ENCODE measurements at regions not wholly inside any gene's neighbourhood (a gene's known extent, or its start where the extent isn't known, plus 50 kb on each side); places are given as distances from the start of the nearest gene placed in this dataset.

- Histone ChIP-seq H3K27me3 (ENCODE audit: control insufficient read depth in 5 of 5, insufficient read depth in 4 of 5, low read length in 5 of 5) (no peaks in the 10 kb centered on the region), H3K36me3 (ENCODE audit: control insufficient read depth in 5 of 5, insufficient read depth in 5 of 5, low read length in 5 of 5) (no peaks in the 10 kb centered on the region), H3K4me3 (ENCODE audit: low read depth in 1 of 5, low read length in 5 of 5) (no peak overlapping the region), H3K4me1 (ENCODE audit: control insufficient read depth in 5 of 5, insufficient read depth in 5 of 5, low read length in 5 of 5) (peaks cover 0 to 14% (median 4%) of the 10 kb centered on the region in 5 donors), H3K9ac (ENCODE audit: low read length in 5 of 5) (no peak overlapping the region), H3K27ac (ENCODE audit: low read depth, low read length) (no peak overlapping the region), H3K9me3 (ENCODE audit: control insufficient read depth in 5 of 5, low read length in 5 of 5) (peaks cover 0 to 5% (median 3%) of the 10 kb centered on the region in 5 donors)
Observed at GRCh38 chr16:79501446-79501845, 99.1 kb downstream of the MAF start.

- peaks cover 0 to 8% (median 3%) of the 10 kb centered on the region in 5 donors for H3K9me3 ChIP-seq (ENCODE audit: control insufficient read depth in 5 of 5, low read length in 5 of 5)
- H3K4me1 ChIP-seq (ENCODE audit: control insufficient read depth in 5 of 5, insufficient read depth in 5 of 5, low read length in 5 of 5), result peaks cover 0 to 13% (median 4%) of the 10 kb centered on the region in 5 donors
- no peak overlapping the region for H3K4me3 ChIP-seq (ENCODE audit: low read depth in 1 of 5, low read length in 5 of 5)
- no peak overlapping the region for H3K27ac ChIP-seq (ENCODE audit: low read depth, low read length)
- no peaks in the 10 kb centered on the region for H3K27me3 ChIP-seq (ENCODE audit: control insufficient read depth in 5 of 5, insufficient read depth in 4 of 5, low read length in 5 of 5)
- H3K9ac ChIP-seq (ENCODE audit: low read length in 5 of 5), result no peak overlapping the region
- no peaks in the 10 kb centered on the region for H3K36me3 ChIP-seq (ENCODE audit: control insufficient read depth in 5 of 5, insufficient read depth in 5 of 5, low read length in 5 of 5)
Observed at GRCh38 chr16:79500866-79501265, 99.7 kb downstream of the MAF start.

GRCh38 chr16:79500286-79500685, 100.3 kb downstream of the MAF start:
- H3K4me1 ChIP-seq (ENCODE audit: control insufficient read depth in 5 of 5, insufficient read depth in 5 of 5, low read length in 5 of 5), result peaks cover 0 to 7% (median 3%) of the 10 kb centered on the region in 5 donors
- H3K27me3 ChIP-seq (ENCODE audit: control insufficient read depth in 5 of 5, insufficient read depth in 4 of 5, low read length in 5 of 5), result no peaks in the 10 kb centered on the region
- no peak overlapping the region for H3K27ac ChIP-seq (ENCODE audit: low read depth, low read length)
- H3K36me3 ChIP-seq (ENCODE audit: control insufficient read depth in 5 of 5, insufficient read depth in 5 of 5, low read length in 5 of 5), result no peaks in the 10 kb centered on the region
- no peak overlapping the region for H3K9ac ChIP-seq (ENCODE audit: low read length in 5 of 5)
- peaks cover 0 to 9% (median 3%) of the 10 kb centered on the region in 5 donors for H3K9me3 ChIP-seq (ENCODE audit: control insufficient read depth in 5 of 5, low read length in 5 of 5)
- H3K4me3 ChIP-seq (ENCODE audit: low read depth in 1 of 5, low read length in 5 of 5), result no peak overlapping the region

GRCh38 chr16:79498928-79499327, 101.6 kb downstream of the MAF start:
- H3K4me1 ChIP-seq (ENCODE audit: control insufficient read depth in 5 of 5, insufficient read depth in 5 of 5, low read length in 5 of 5), result peaks cover 0 to 9% (median 2%) of the 10 kb centered on the region in 5 donors
- H3K9me3 ChIP-seq (ENCODE audit: control insufficient read depth in 5 of 5, low read length in 5 of 5), result peaks cover 0 to 9% (median 3%) of the 10 kb centered on the region in 5 donors
- no peaks in the 10 kb centered on the region for H3K36me3 ChIP-seq (ENCODE audit: control insufficient read depth in 5 of 5, insufficient read depth in 5 of 5, low read length in 5 of 5)
- no peak overlapping the region for H3K4me3 ChIP-seq (ENCODE audit: low read depth in 1 of 5, low read length in 5 of 5)
- no peak overlapping the region for H3K27ac ChIP-seq (ENCODE audit: low read depth, low read length)
- no peak overlapping the region for H3K9ac ChIP-seq (ENCODE audit: low read length in 5 of 5)
- H3K27me3 ChIP-seq (ENCODE audit: control insufficient read depth in 5 of 5, insufficient read depth in 4 of 5, low read length in 5 of 5), result no peaks in the 10 kb centered on the region

GRCh38 chr16:79497606-79498350, 102.8 kb downstream of the MAF start:
- Histone ChIP-seq H3K36me3 (ENCODE audit: control insufficient read depth in 5 of 5, insufficient read depth in 5 of 5, low read length in 5 of 5) (no peaks in the 10 kb centered on the region), H3K9ac (ENCODE audit: low read length in 5 of 5) (no peak overlapping the region), H3K4me3 (ENCODE audit: low read depth in 1 of 5, low read length in 5 of 5) (no peak overlapping the region), H3K27me3 (ENCODE audit: control insufficient read depth in 5 of 5, insufficient read depth in 4 of 5, low read length in 5 of 5) (no peaks in the 10 kb centered on the region), H3K4me1 (ENCODE audit: control insufficient read depth in 5 of 5, insufficient read depth in 5 of 5, low read length in 5 of 5) (peaks cover 0 to 9% (median 3%) of the 10 kb centered on the region in 5 donors), H3K9me3 (ENCODE audit: control insufficient read depth in 5 of 5, low read length in 5 of 5) (peaks cover 0 to 9% (median 3%) of the 10 kb centered on the region in 5 donors), H3K27ac (ENCODE audit: low read depth, low read length) (no peak overlapping the region)

- Histone ChIP-seq H3K36me3 (ENCODE audit: control insufficient read depth in 5 of 5, insufficient read depth in 5 of 5, low read length in 5 of 5) (no peaks in the 10 kb centered on the region), H3K9me3 (ENCODE audit: control insufficient read depth in 5 of 5, low read length in 5 of 5) (peaks cover 0 to 6% (median under 1%) of the 10 kb centered on the region in 5 donors), H3K4me1 (ENCODE audit: control insufficient read depth in 5 of 5, insufficient read depth in 5 of 5, low read length in 5 of 5) (peaks cover 0 to 9% (median 3%) of the 10 kb centered on the region in 5 donors), H3K27ac (ENCODE audit: low read depth, low read length) (no peak overlapping the region), H3K27me3 (ENCODE audit: control insufficient read depth in 5 of 5, insufficient read depth in 4 of 5, low read length in 5 of 5) (no peaks in the 10 kb centered on the region), H3K9ac (ENCODE audit: low read length in 5 of 5) (no peak overlapping the region), H3K4me3 (ENCODE audit: low read depth in 1 of 5, low read length in 5 of 5) (no peak overlapping the region)
Observed at GRCh38 chr16:79493911-79494310, 106.6 kb downstream of the MAF start.

GRCh38 chr16:79492036-79492435, 108.5 kb downstream of the MAF start:
- Histone ChIP-seq H3K4me3 (ENCODE audit: low read depth in 1 of 5, low read length in 5 of 5) (no peak overlapping the region), H3K36me3 (ENCODE audit: control insufficient read depth in 5 of 5, insufficient read depth in 5 of 5, low read length in 5 of 5) (no peaks in the 10 kb centered on the region)

GRCh38 chr16:79485020-79485419, 115.5 kb downstream of the MAF start:
- Histone ChIP-seq H3K36me3 (ENCODE audit: control insufficient read depth in 5 of 5, insufficient read depth in 5 of 5, low read length in 5 of 5) (no peaks in the 10 kb centered on the region), H3K27me3 (ENCODE audit: control insufficient read depth in 5 of 5, insufficient read depth in 4 of 5, low read length in 5 of 5) (no peaks in the 10 kb centered on the region), H3K4me3 (ENCODE audit: low read depth in 1 of 5, low read length in 5 of 5) (no peak overlapping the region), H3K27ac (ENCODE audit: low read depth, low read length) (no peak overlapping the region), H3K9ac (ENCODE audit: low read length in 5 of 5) (no peak overlapping the region), H3K9me3 (ENCODE audit: control insufficient read depth in 5 of 5, low read length in 5 of 5) (no peaks in the 10 kb centered on the region), H3K4me1 (ENCODE audit: control insufficient read depth in 5 of 5, insufficient read depth in 5 of 5, low read length in 5 of 5) (peaks cover 0 to 37% (median 6%) of the 10 kb centered on the region in 5 donors)

More at GRCh38 chr16:79492036-79492435, 108.5 kb downstream of the MAF start:
- Histone ChIP-seq H3K9ac (ENCODE audit: low read length in 5 of 5) (no peak overlapping the region), H3K4me1 (ENCODE audit: control insufficient read depth in 5 of 5, insufficient read depth in 5 of 5, low read length in 5 of 5) (peaks cover 0 to 5% (median 3%) of the 10 kb centered on the region in 5 donors), H3K27me3 (ENCODE audit: control insufficient read depth in 5 of 5, insufficient read depth in 4 of 5, low read length in 5 of 5) (no peaks in the 10 kb centered on the region), H3K9me3 (ENCODE audit: control insufficient read depth in 5 of 5, low read length in 5 of 5) (peaks cover 0 to 4% (median 0%) of the 10 kb centered on the region in 5 donors), H3K27ac (ENCODE audit: low read depth, low read length) (no peak overlapping the region)

- no peak overlapping the region for H3K27ac ChIP-seq (ENCODE audit: low read depth, low read length)
Observed at GRCh38 chr16:79484237-79484636, 116.3 kb downstream of the MAF start.

GRCh38 chr16:79483336-79483735, 117.2 kb downstream of the MAF start:
- H3K27ac ChIP-seq (ENCODE audit: low read depth, low read length), result no peak overlapping the region

More at GRCh38 chr16:79484237-79484636, 116.3 kb downstream of the MAF start:
- no peaks in the 10 kb centered on the region for H3K36me3 ChIP-seq (ENCODE audit: control insufficient read depth in 5 of 5, insufficient read depth in 5 of 5, low read length in 5 of 5)
- H3K4me3 ChIP-seq (ENCODE audit: low read depth in 1 of 5, low read length in 5 of 5), result no peak overlapping the region
- H3K9me3 ChIP-seq (ENCODE audit: control insufficient read depth in 5 of 5, low read length in 5 of 5), result no peaks in the 10 kb centered on the region
- no peak overlapping the region for H3K9ac ChIP-seq (ENCODE audit: low read length in 5 of 5)
- H3K27me3 ChIP-seq (ENCODE audit: control insufficient read depth in 5 of 5, insufficient read depth in 4 of 5, low read length in 5 of 5), result no peaks in the 10 kb centered on the region
- H3K4me1 ChIP-seq (ENCODE audit: control insufficient read depth in 5 of 5, insufficient read depth in 5 of 5, low read length in 5 of 5), result peaks cover 0 to 37% (median 6%) of the 10 kb centered on the region in 5 donors

More at GRCh38 chr16:79483336-79483735, 117.2 kb downstream of the MAF start:
- H3K9me3 ChIP-seq (ENCODE audit: control insufficient read depth in 5 of 5, low read length in 5 of 5), result no peaks in the 10 kb centered on the region
- H3K9ac ChIP-seq (ENCODE audit: low read length in 5 of 5), result no peak overlapping the region
- H3K36me3 ChIP-seq (ENCODE audit: control insufficient read depth in 5 of 5, insufficient read depth in 5 of 5, low read length in 5 of 5), result no peaks in the 10 kb centered on the region
- H3K27me3 ChIP-seq (ENCODE audit: control insufficient read depth in 5 of 5, insufficient read depth in 4 of 5, low read length in 5 of 5), result no peaks in the 10 kb centered on the region
- no peak overlapping the region for H3K4me3 ChIP-seq (ENCODE audit: low read depth in 1 of 5, low read length in 5 of 5)
- H3K4me1 ChIP-seq (ENCODE audit: control insufficient read depth in 5 of 5, insufficient read depth in 5 of 5, low read length in 5 of 5), result peaks cover 0 to 37% (median 6%) of the 10 kb centered on the region in 5 donors

Data from subcutaneous abdominal adipose tissue (tissue), 5 donors.